ENCODE measurements at regions not wholly inside any gene's neighbourhood (a gene's known extent, or its start where the extent isn't known, plus 50 kb on each side); places are given as distances from the start of the nearest gene placed in this dataset.

DNA sequence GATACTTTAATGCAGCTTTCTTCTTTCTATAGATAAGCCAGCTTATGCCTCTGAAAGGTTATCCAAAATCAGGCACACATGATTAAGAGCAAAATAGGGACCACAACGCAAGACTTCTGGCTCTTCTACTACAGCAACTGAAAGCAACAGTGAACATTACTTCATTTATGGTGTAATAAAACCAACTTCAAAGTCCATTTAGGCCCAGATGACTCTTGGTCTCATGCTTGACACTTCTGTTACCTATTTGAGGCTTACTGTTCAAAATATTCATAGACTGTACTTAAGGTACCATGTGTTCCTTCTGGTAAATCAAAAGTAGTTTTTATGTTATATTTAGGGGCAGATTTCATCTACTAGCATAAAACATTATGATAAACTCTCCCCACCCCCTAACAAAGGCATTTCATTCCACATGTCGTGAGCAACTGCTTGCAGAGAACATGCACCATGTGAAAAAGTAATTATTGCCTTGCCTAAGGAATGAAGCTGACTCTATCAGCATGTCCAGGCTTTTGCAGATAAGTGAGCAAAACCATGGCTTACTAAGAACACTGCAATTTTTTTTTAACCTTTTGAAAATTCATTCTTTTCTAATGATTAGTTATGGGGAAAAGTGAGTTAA lies 154.9 kb upstream of the ITGB1 start:
- no peak overlapping the region for H3K4me2 ChIP-seq (ENCODE audit: low read depth, low read length, poor library complexity, severe bottlenecking)
- H3K27me3 ChIP-seq (ENCODE audit: insufficient read depth, low read length, poor library complexity, severe bottlenecking) = no peaks in the 10 kb centered on the region
- no peak overlapping the region for H2AFZ ChIP-seq (ENCODE audit: low read length)
- no peaks in the 10 kb centered on the region for H3K36me3 ChIP-seq (ENCODE audit: insufficient read depth, low read length)
- no peaks in the 10 kb centered on the region for H3K9me3 ChIP-seq (ENCODE audit: insufficient read depth, low read depth, low read length)
- peaks cover 23% of the 10 kb centered on the region for H3K4me1 ChIP-seq (ENCODE audit: insufficient read depth, low read length, poor library complexity, severe bottlenecking)
- H4K20me1 ChIP-seq (ENCODE audit: insufficient read depth, low read length, poor library complexity, severe bottlenecking) = no peaks in the 10 kb centered on the region
- TF ChIP-seq EZH2phosphoT487 (IDR thresholded peaks at IDR 0.05; ENCODE audit: borderline replicate concordance) = no peak
- TF ChIP-seq, protein P1, sequence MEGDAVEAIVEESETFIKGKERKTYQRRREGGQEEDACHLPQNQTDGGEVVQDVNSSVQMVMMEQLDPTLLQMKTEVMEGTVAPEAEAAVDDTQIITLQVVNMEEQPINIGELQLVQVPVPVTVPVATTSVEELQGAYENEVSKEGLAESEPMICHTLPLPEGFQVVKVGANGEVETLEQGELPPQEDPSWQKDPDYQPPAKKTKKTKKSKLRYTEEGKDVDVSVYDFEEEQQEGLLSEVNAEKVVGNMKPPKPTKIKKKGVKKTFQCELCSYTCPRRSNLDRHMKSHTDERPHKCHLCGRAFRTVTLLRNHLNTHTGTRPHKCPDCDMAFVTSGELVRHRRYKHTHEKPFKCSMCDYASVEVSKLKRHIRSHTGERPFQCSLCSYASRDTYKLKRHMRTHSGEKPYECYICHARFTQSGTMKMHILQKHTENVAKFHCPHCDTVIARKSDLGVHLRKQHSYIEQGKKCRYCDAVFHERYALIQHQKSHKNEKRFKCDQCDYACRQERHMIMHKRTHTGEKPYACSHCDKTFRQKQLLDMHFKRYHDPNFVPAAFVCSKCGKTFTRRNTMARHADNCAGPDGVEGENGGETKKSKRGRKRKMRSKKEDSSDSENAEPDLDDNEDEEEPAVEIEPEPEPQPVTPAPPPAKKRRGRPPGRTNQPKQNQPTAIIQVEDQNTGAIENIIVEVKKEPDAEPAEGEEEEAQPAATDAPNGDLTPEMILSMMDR (conservative IDR thresholded peaks at IDR 0.05; ENCODE audit: low read length) = no peak
- H3K79me2 ChIP-seq (ENCODE audit: insufficient read depth, low read length) = no peaks in the 10 kb centered on the region
- H3K9me2 ChIP-seq (replicated peaks; ENCODE audit: low read depth, low read length) = no peaks in the 10 kb centered on the region
- no peaks in the 10 kb centered on the region for H3F3A ChIP-seq (ENCODE audit: low read depth)
- H3K9ac ChIP-seq (ENCODE audit: low read depth, low read length, poor library complexity, severe bottlenecking) = no peak overlapping the region
- H3K4me3 ChIP-seq (ENCODE audit: low read length, poor library complexity, severe bottlenecking) = no peak overlapping the region

DNA sequence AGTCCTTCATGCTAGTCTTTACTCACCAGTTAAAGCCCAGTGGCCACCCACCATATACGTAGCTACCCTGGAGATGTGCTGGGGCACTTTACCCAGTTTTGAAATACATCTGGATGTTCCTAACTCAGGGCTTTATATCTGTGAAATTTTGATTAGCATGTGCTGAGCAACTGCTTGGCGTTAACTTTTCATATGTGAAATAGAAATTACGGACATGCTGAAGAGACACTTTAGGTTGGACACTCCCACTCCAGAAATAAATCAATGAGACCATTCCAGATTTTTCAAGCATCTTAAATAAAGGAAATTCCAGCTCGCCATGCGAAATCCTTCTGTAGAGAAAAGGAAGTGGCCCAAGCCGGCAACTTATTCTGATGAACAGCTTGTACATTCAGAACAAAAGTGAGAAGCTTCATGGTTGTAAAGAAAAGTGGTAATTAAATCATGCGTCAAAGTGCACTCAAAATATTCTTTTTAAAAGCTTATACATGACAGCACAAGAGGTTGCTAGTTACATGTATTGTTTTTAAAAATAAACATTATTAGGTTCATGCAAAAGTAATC lies 153.5 kb upstream of the ITGB1 start:
- Histone ChIP-seq H3K36me3 (ENCODE audit: insufficient read depth, low read length) (no peaks in the 10 kb centered on the region), H3F3A (ENCODE audit: low read depth) (no peaks in the 10 kb centered on the region), H3K9ac (ENCODE audit: low read depth, low read length, poor library complexity, severe bottlenecking) (no peak overlapping the region), H4K20me1 (ENCODE audit: insufficient read depth, low read length, poor library complexity, severe bottlenecking) (no peaks in the 10 kb centered on the region), H3K4me3 (ENCODE audit: low read length, poor library complexity, severe bottlenecking) (no peak overlapping the region), H3K27me3 (ENCODE audit: insufficient read depth, low read length, poor library complexity, severe bottlenecking) (no peaks in the 10 kb centered on the region), H3K79me2 (ENCODE audit: insufficient read depth, low read length) (no peaks in the 10 kb centered on the region), H3K9me2 (replicated peaks; ENCODE audit: low read depth, low read length) (no peaks in the 10 kb centered on the region), H2AFZ (ENCODE audit: low read length) (no peak overlapping the region), H3K4me1 (ENCODE audit: insufficient read depth, low read length, poor library complexity, severe bottlenecking) (peaks cover 20% of the 10 kb centered on the region), H3K4me2 (ENCODE audit: low read depth, low read length, poor library complexity, severe bottlenecking) (no peak overlapping the region), H3K9me3 (ENCODE audit: insufficient read depth, low read depth, low read length) (no peaks in the 10 kb centered on the region)
- TF ChIP-seq, protein P1 (conservative IDR thresholded peaks at IDR 0.05; ENCODE audit: low read length) = no peak
- no peak for TF ChIP-seq EZH2phosphoT487 (IDR thresholded peaks at IDR 0.05; ENCODE audit: borderline replicate concordance)

- Histone ChIP-seq H3K4me3 (ENCODE audit: low read length, poor library complexity, severe bottlenecking) (no peak overlapping the region), H3K27me3 (ENCODE audit: insufficient read depth, low read length, poor library complexity, severe bottlenecking) (no peaks in the 10 kb centered on the region), H3F3A (ENCODE audit: low read depth) (no peaks in the 10 kb centered on the region), H3K79me2 (ENCODE audit: insufficient read depth, low read length) (no peaks in the 10 kb centered on the region), H3K4me2 (ENCODE audit: low read depth, low read length, poor library complexity, severe bottlenecking) (no peak overlapping the region), H3K9me2 (replicated peaks; ENCODE audit: low read depth, low read length) (no peaks in the 10 kb centered on the region), H3K4me1 (ENCODE audit: insufficient read depth, low read length, poor library complexity, severe bottlenecking) (peaks cover 20% of the 10 kb centered on the region), H3K9me3 (ENCODE audit: insufficient read depth, low read depth, low read length) (no peaks in the 10 kb centered on the region), H3K36me3 (ENCODE audit: insufficient read depth, low read length) (no peaks in the 10 kb centered on the region), H2AFZ (ENCODE audit: low read length) (peak overlapping the region; percentile 44; the same call in 1 of the 2 replicates), H4K20me1 (ENCODE audit: insufficient read depth, low read length, poor library complexity, severe bottlenecking) (no peaks in the 10 kb centered on the region), H3K9ac (ENCODE audit: low read depth, low read length, poor library complexity, severe bottlenecking) (no peak overlapping the region)
- TF ChIP-seq, protein P1 (conservative IDR thresholded peaks at IDR 0.05; ENCODE audit: low read length) = no peak
- no peak for TF ChIP-seq EZH2phosphoT487 (IDR thresholded peaks at IDR 0.05; ENCODE audit: borderline replicate concordance)
Measured at GRCh38 chr10:33109788-33110469, 151.9 kb upstream of the ITGB1 start.

Measured in Loucy (cell line).